DND-41 (cell line): ENCODE measurements at regions not wholly inside any gene's neighbourhood (a gene's known extent, or its start where the extent isn't known, plus 50 kb on each side); places are given as distances from the start of the nearest gene placed in this dataset.

Source experiments
- ATAC-seq: fragments of 200-7000 bp; cut with Tn5 transposase; 3 replicates; pipeline ENCODE4 v1.9.1; 2021; ENCODE audit warnings: low read depth; ENCODE audit not compliant: insufficient read depth
- DNase-seq: peaks from one replicate; pipeline ENCODE4 v3.0.0-alpha.2; 2020
- H2AFZ ChIP-seq: 2 replicates; pipeline ENCODE4 v1.6.0; 2012; ENCODE audit warnings: low read depth, low read length
- H3K27ac ChIP-seq: 2 replicates; pipeline ENCODE4 v1.5.1; 2012; ENCODE audit warnings: low read length, inconsistent platforms
- H3K27me3 ChIP-seq: fragments of 200-600 bp; sonication (generic); 2 replicates; pipeline ENCODE4 v1.6.0; 2012; ENCODE audit warnings: low read length, mild to moderate bottlenecking, inconsistent platforms; ENCODE audit not compliant: insufficient read depth, poor library complexity
- H3K36me3 ChIP-seq: 2 replicates; pipeline ENCODE4 v1.5.1; 2012; ENCODE audit warnings: low read length, inconsistent platforms; ENCODE audit not compliant: insufficient read depth
- H3K4me1 ChIP-seq: 2 replicates; pipeline ENCODE4 v1.5.1; 2012; ENCODE audit warnings: mild to moderate bottlenecking, low read length; ENCODE audit not compliant: insufficient read depth
- H3K4me2 ChIP-seq: 2 replicates; pipeline ENCODE4 v1.6.0; 2012; ENCODE audit warnings: mild to moderate bottlenecking, moderate library complexity, low read length, inconsistent platforms; ENCODE audit not compliant: insufficient read depth
- H3K4me3 ChIP-seq, 2 experiments: fragments of 200-600 bp in 1 of 2; shearing (Covaris generic) in 1 of 2; 2 replicates each; pipeline ENCODE4 v1.5.1; 2012 to 2016; ENCODE audit warnings: inconsistent platforms in 2 of 2, low read length in 2 of 2, mild to moderate bottlenecking in 2 of 2, low read depth in 1 of 2, moderate library complexity in 1 of 2
- H3K79me2 ChIP-seq: 2 replicates; pipeline ENCODE4 v1.6.0; 2012; ENCODE audit warnings: low read length, inconsistent platforms; ENCODE audit not compliant: insufficient read depth
- H3K9ac ChIP-seq: 2 replicates; pipeline ENCODE4 v1.6.0; 2012; ENCODE audit warnings: low read depth, mild to moderate bottlenecking, inconsistent platforms, low read length, moderate library complexity
- H3K9me3 ChIP-seq: 2 replicates; pipeline ENCODE4 v1.5.1; 2012; ENCODE audit warnings: low read length, moderate library complexity, mild to moderate bottlenecking, inconsistent platforms; ENCODE audit not compliant: insufficient read depth, severe bottlenecking
- H4K20me1 ChIP-seq: 2 replicates; pipeline ENCODE4 v1.6.0; 2012; ENCODE audit warnings: low read length; ENCODE audit not compliant: insufficient read depth
- CTCF ChIP-seq: IDR thresholded peaks from 2 replicates; pipeline ENCODE4 v1.5.1; 2012; ENCODE audit warnings: borderline replicate concordance, low read length, moderate library complexity, mild to moderate bottlenecking; ENCODE audit not compliant: poor library complexity, severe bottlenecking; ENCODE audit errors: extremely low read depth
- EZH2 ChIP-seq: IDR thresholded peaks from 3 replicates; pipeline ENCODE4 v1.6.1; 2012; ENCODE audit warnings: borderline replicate concordance, low read depth, mild to moderate bottlenecking, moderate library complexity, low read length, inconsistent platforms; ENCODE audit not compliant: severe bottlenecking

GRCh38 chr2:16279641-16280040, 339.3 kb downstream of the MYCN start:
- Histone ChIP-seq H3K4me1 (no peaks in the 10 kb centered on the region), H3K27ac (no peak overlapping the region), H2AFZ (no peak overlapping the region), H3K27me3 (no peaks in the 10 kb centered on the region), H3K4me3 (no peak overlapping the region), H3K79me2 (no peaks in the 10 kb centered on the region), H4K20me1 (no peaks in the 10 kb centered on the region), H3K4me2 (no peak overlapping the region), H3K36me3 (no peaks in the 10 kb centered on the region), H3K9ac (no peak overlapping the region), H3K9me3 (no peaks in the 10 kb centered on the region)
- ATAC-seq (no peak), DNase-seq (no peak)
- TF ChIP-seq CTCF (no peak), EZH2 (no peak)

- Histone ChIP-seq H3K27ac (no peak overlapping the region), H3K4me2 (no peak overlapping the region), H2AFZ (no peak overlapping the region), H3K36me3 (no peaks in the 10 kb centered on the region), H3K4me3 (no peak overlapping the region), H3K79me2 (no peaks in the 10 kb centered on the region), H3K4me1 (no peaks in the 10 kb centered on the region), H3K9me3 (no peaks in the 10 kb centered on the region), H3K27me3 (no peaks in the 10 kb centered on the region), H4K20me1 (no peaks in the 10 kb centered on the region), H3K9ac (no peak overlapping the region)
- TF ChIP-seq CTCF (no peak), EZH2 (no peak)
- ATAC-seq (no peak), DNase-seq (no peak)
These were observed 338.8 kb downstream of the MYCN start for GRCh38 chr2:16279201-16279570.

- no peaks in the 10 kb centered on the region for H3K27me3 ChIP-seq
- H3K27ac ChIP-seq, result no peak overlapping the region
- no peaks in the 10 kb centered on the region for H3K9me3 ChIP-seq
- no peak overlapping the region for H3K4me2 ChIP-seq
- no peak for ATAC-seq
- H2AFZ ChIP-seq, result no peak overlapping the region
- H3K79me2 ChIP-seq, result no peaks in the 10 kb centered on the region
- H3K4me1 ChIP-seq, result no peaks in the 10 kb centered on the region
- no peak for DNase-seq
- H3K36me3 ChIP-seq, result no peaks in the 10 kb centered on the region
- no peaks in the 10 kb centered on the region for H4K20me1 ChIP-seq
- no peak overlapping the region for H3K4me3 ChIP-seq
- TF ChIP-seq EZH2 (no peak), CTCF (no peak)
- H3K9ac ChIP-seq, result no peak overlapping the region
These were observed 338.3 kb downstream of the MYCN start for GRCh38 chr2:16278421-16279200.

- Histone ChIP-seq H2AFZ (no peak overlapping the region), H4K20me1 (no peaks in the 10 kb centered on the region), H3K27ac (no peak overlapping the region), H3K4me1 (no peaks in the 10 kb centered on the region), H3K79me2 (no peaks in the 10 kb centered on the region), H3K4me2 (no peak overlapping the region), H3K36me3 (no peaks in the 10 kb centered on the region), H3K9me3 (no peaks in the 10 kb centered on the region), H3K9ac (no peak overlapping the region), H3K27me3 (no peaks in the 10 kb centered on the region), H3K4me3 (no peak overlapping the region)
- ATAC-seq (no peak), DNase-seq (no peak)
- TF ChIP-seq EZH2, result no peak
- TF ChIP-seq CTCF, result no peak
These were observed 336.8 kb downstream of the MYCN start for GRCh38 chr2:16277117-16277516.
